Mucosa of descending colon (tissue), 3 donors: ENCODE measurements at regions not wholly inside any gene's neighbourhood (a gene's known extent, or its start where the extent isn't known, plus 50 kb on each side); places are given as distances from the start of the nearest gene placed in this dataset.

Experiments
- ATAC-seq: fragments of 200-7000 bp; cut with Tn5 transposase; one replicate; pipeline ENCODE4 v1.9.1; 2020; ENCODE audit warnings: mild to moderate bottlenecking, moderate library complexity
- DNase-seq, 3 donors: peaks; one replicate each; pipeline ENCODE4 v3.0.0-alpha.2; 2020
- H3K36me3 ChIP-seq: fragments of 200-600 bp; one replicate; pipeline ENCODE4 v1.8.0; 2021; ENCODE audit warnings: low read depth, mild to moderate bottlenecking
- H3K4me1 ChIP-seq: fragments of 200-600 bp; one replicate; pipeline ENCODE4 v1.8.0; 2021; ENCODE audit warnings: low read depth, mild to moderate bottlenecking
- H3K4me3 ChIP-seq: fragments of 200-600 bp; one replicate; pipeline ENCODE4 v1.8.0; 2021; ENCODE audit warnings: mild to moderate bottlenecking
- H3K9me3 ChIP-seq: fragments of 200-600 bp; one replicate; pipeline ENCODE4 v1.8.0; 2021; ENCODE audit warnings: mild to moderate bottlenecking
- intact Hi-C, 2 donors: fragments of 100-400 bp; cut with DNase I in 1 of 2; cut with micrococcal nuclease in 1 of 2; formaldehyde crosslinking; loops; one replicate each; pipeline versions ENCODE4 v1.11.0 to v1.11.1; 2022; cut with DNase I, micrococcal nuclease
- TF ChIP-seq, protein P1 (sequence below): fragments of 200-600 bp; IDR thresholded peaks from one replicate; pipeline ENCODE4 v1.8.0; 2022; ENCODE audit warnings: antibody characterized with exemption, mild to moderate bottlenecking
- donor health status: DM: no; HTN: no; CAD: no; lungs with moderate emphysema.
- donor health status: DM: no; HTN: no; CAD: no.
- donor health status: DM: no; HTN: yes; CAD: no.

GRCh38 chr1:197825541-197825940, 50.3 kb upstream of the DENND1B start:
- intact Hi-C loops = no loop called here
- no peak for ATAC-seq

More at GRCh38 chr1:197825541-197825940, 50.3 kb upstream of the DENND1B start:
- TF ChIP-seq, protein P1, sequence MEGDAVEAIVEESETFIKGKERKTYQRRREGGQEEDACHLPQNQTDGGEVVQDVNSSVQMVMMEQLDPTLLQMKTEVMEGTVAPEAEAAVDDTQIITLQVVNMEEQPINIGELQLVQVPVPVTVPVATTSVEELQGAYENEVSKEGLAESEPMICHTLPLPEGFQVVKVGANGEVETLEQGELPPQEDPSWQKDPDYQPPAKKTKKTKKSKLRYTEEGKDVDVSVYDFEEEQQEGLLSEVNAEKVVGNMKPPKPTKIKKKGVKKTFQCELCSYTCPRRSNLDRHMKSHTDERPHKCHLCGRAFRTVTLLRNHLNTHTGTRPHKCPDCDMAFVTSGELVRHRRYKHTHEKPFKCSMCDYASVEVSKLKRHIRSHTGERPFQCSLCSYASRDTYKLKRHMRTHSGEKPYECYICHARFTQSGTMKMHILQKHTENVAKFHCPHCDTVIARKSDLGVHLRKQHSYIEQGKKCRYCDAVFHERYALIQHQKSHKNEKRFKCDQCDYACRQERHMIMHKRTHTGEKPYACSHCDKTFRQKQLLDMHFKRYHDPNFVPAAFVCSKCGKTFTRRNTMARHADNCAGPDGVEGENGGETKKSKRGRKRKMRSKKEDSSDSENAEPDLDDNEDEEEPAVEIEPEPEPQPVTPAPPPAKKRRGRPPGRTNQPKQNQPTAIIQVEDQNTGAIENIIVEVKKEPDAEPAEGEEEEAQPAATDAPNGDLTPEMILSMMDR = no peak
- H3K9me3 ChIP-seq = no peaks in the 10 kb centered on the region
- no peak for DNase-seq
- no peak overlapping the region for H3K4me3 ChIP-seq
- H3K4me1 ChIP-seq = no peaks in the 10 kb centered on the region
- H3K36me3 ChIP-seq = no peaks in the 10 kb centered on the region
